Left lung (tissue), 4 donors: ENCODE measurements at regions not wholly inside any gene's neighbourhood (a gene's known extent, or its start where the extent isn't known, plus 50 kb on each side); places are given as distances from the start of the nearest gene placed in this dataset.
"Not testable (repeated sequence)": the region's sequence is repeated elsewhere in the genome, so short reads cannot be mapped to it uniquely, and the experiment has no call there.

Experiments
- ATAC-seq: fragments of 200-7000 bp; cut with Tn5 transposase; one replicate; pipeline ENCODE4 v1.9.1; 2020; ENCODE audit warnings: moderate library complexity
- DNase-seq, 4 donors: peaks; one replicate each; pipeline ENCODE4 v3.0.0-alpha.2; 2013 to 2020
- H3K27ac ChIP-seq, 2 donors: fragments of 200-600 bp; sonication (generic) in 1 of 2; one replicate each; pipeline versions ENCODE4 v1.5.0 to v1.8.0; 2020 to 2021
- H3K27me3 ChIP-seq, 2 donors: fragments of 200-600 bp; sonication (generic) in 1 of 2; one replicate each; pipeline versions ENCODE4 v1.5.0 to v1.8.0; 2020 to 2021
- H3K36me3 ChIP-seq, 2 donors: fragments of 200-600 bp; sonication (generic) in 1 of 2; one replicate each; pipeline versions ENCODE4 v1.5.0 to v1.8.0; 2020 to 2021
- H3K4me1 ChIP-seq, 2 donors: fragments of 200-600 bp; one replicate each; pipeline ENCODE4 v1.8.0; 2021
- H3K4me3 ChIP-seq, 2 donors: fragments of 200-600 bp; sonication (generic) in 1 of 2; one replicate each; pipeline versions ENCODE4 v1.5.0 to v1.8.0; 2020 to 2021; ENCODE audit warnings: mild to moderate bottlenecking in 1 of 2
- H3K9me3 ChIP-seq, 2 donors: fragments of 200-600 bp; sonication (generic) in 1 of 2; one replicate each; pipeline versions ENCODE4 v1.5.0 to v1.8.0; 2020 to 2021
- intact Hi-C, 2 donors: fragments of 100-400 bp; cut with DNase I; formaldehyde crosslinking; loops; one replicate each; pipeline versions ENCODE4 v1.11.2 to v1.14.2; 2022
- TF ChIP-seq, protein P1 (sequence below), 2 donors: fragments of 200-600 bp; sonication (generic) in 1 of 2; IDR thresholded peaks; one replicate each; pipeline versions ENCODE4 v1.5.0 to v1.8.0; 2021; ENCODE audit warnings: antibody characterized with exemption in 2 of 2
- donor health status: DM: no; HTN: yes; CAD: no.
- donor health status: DM: no; HTN: no; CAD: no.

GRCh38 chr16:29126616-29127015 is 141.8 kb downstream of the LAT start:
- ATAC-seq: no peak
- TF ChIP-seq, protein P1, sequence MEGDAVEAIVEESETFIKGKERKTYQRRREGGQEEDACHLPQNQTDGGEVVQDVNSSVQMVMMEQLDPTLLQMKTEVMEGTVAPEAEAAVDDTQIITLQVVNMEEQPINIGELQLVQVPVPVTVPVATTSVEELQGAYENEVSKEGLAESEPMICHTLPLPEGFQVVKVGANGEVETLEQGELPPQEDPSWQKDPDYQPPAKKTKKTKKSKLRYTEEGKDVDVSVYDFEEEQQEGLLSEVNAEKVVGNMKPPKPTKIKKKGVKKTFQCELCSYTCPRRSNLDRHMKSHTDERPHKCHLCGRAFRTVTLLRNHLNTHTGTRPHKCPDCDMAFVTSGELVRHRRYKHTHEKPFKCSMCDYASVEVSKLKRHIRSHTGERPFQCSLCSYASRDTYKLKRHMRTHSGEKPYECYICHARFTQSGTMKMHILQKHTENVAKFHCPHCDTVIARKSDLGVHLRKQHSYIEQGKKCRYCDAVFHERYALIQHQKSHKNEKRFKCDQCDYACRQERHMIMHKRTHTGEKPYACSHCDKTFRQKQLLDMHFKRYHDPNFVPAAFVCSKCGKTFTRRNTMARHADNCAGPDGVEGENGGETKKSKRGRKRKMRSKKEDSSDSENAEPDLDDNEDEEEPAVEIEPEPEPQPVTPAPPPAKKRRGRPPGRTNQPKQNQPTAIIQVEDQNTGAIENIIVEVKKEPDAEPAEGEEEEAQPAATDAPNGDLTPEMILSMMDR (IDR thresholded peaks at IDR 0.05): no peak
- intact Hi-C loops: no loop called here
- peak overlapping the region; percentile 26 to 78 for H3K27ac ChIP-seq
- H3K9me3 ChIP-seq: no peaks in the 10 kb centered on the region
- H3K27me3 ChIP-seq: no peaks in the 10 kb centered on the region
- peaks cover 0 to 10% of the 10 kb centered on the region in 2 donors for H3K36me3 ChIP-seq
- H3K4me1 ChIP-seq: peaks cover 5 to 33% of the 10 kb centered on the region in 2 donors
- no peak overlapping the region for H3K4me3 ChIP-seq
- no peak for DNase-seq

GRCh38 chr16:29126057-29126494 is 141.2 kb downstream of the LAT start:
- DNase-seq (peak in 2 of 4 donors; percentile 60 to 78), ATAC-seq (peak; percentile 63)
- Histone ChIP-seq H3K36me3 (peaks cover 0 to 15% of the 10 kb centered on the region in 2 donors), H3K27ac (peak overlapping the region; percentile 26 to 78), H3K4me3 (no peak overlapping the region), H3K4me1 (peaks cover 5 to 33% of the 10 kb centered on the region in 2 donors), H3K9me3 (no peaks in the 10 kb centered on the region), H3K27me3 (no peaks in the 10 kb centered on the region)
- TF ChIP-seq, protein P1 (IDR thresholded peaks at IDR 0.05): no peak
- intact Hi-C loops: no loop called here

GRCh38 chr16:29124828-29125227 is 140.0 kb downstream of the LAT start:
- no peak overlapping the region for H3K27ac ChIP-seq
- DNase-seq (no peak), ATAC-seq (no peak)
- H3K4me1 ChIP-seq: peaks cover 2 to 26% of the 10 kb centered on the region in 2 donors
- no peaks in the 10 kb centered on the region for H3K27me3 ChIP-seq
- H3K36me3 ChIP-seq: peaks cover 0 to 15% of the 10 kb centered on the region in 2 donors
- TF ChIP-seq, protein P1 (IDR thresholded peaks at IDR 0.05): no peak
- no peaks in the 10 kb centered on the region for H3K9me3 ChIP-seq
- no peak overlapping the region for H3K4me3 ChIP-seq
- intact Hi-C loops: no loop called here

DNA sequence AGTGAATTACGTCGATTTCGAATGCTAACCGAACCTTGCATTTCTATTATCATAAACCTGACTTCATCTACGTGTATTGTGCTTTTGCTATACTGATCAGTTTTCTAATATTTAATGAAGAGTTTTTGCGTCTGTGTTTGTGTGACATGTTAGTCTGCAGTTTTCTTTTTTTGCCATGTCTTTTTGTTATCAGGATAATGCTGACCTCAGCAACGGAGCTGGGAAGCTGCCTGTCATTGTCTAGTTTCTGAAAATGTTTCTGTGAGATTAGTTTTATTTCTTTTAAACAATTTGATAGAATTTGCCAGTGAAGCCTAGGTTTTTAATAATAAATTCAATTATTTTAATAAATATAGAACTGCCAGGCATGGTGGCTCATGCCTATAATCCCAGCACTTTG is 139.3 kb downstream of the LAT start:
- peaks cover 0 to 24% of the 10 kb centered on the region in 2 donors for H3K4me1 ChIP-seq
- DNase-seq, H3K27ac ChIP-seq, H3K9me3 ChIP-seq, H3K4me3 ChIP-seq, ATAC-seq, H3K27me3 ChIP-seq, intact Hi-C loops: not testable (repeated sequence)
- H3K36me3 ChIP-seq: peaks cover 0 to 15% of the 10 kb centered on the region in 2 donors

DNA sequence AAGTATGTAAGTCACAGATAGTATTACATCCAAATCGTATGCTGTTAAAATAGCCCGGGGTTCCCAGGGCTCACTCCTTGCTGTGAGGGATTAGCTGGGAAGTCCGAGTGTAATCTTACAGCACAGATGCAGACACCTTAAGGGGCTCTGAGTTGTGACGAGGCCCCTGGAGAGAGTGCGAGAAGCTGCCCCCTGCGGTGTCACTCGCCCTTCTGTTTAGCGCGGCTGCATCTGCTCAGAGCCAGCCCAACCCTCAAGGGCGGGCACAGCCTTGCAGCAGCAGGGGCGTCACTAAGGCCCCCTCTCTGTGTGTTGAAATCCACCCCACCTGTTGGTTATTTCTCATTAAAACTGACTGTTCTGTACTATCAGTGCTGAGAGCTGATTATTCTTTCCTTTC is 135.8 kb downstream of the LAT start:
- H3K27me3 ChIP-seq, H3K9me3 ChIP-seq, intact Hi-C loops, H3K4me3 ChIP-seq, ATAC-seq, DNase-seq, H3K27ac ChIP-seq: not testable (repeated sequence)
- Histone ChIP-seq H3K36me3 (peaks cover 0 to 27% of the 10 kb centered on the region in 2 donors), H3K4me1 (peaks cover 0 to 31% of the 10 kb centered on the region in 2 donors)

- Histone ChIP-seq H3K36me3 (peaks cover 0 to 35% of the 10 kb centered on the region in 2 donors), H3K4me1 (peaks cover 4 to 41% of the 10 kb centered on the region in 2 donors), H3K27ac (peak overlapping the region in 1 of 2 donors; percentile 70)
- H3K4me3 ChIP-seq, H3K27me3 ChIP-seq, H3K9me3 ChIP-seq, intact Hi-C loops, DNase-seq: not testable (repeated sequence)
- ATAC-seq: peak; percentile 5
Measured at GRCh38 chr16:29118301-29118957, 133.6 kb downstream of the LAT start.

- TF ChIP-seq, protein P1 (IDR thresholded peaks at IDR 0.05): no peak
- peak overlapping the region in 1 of 2 donors; percentile 5 for H3K27ac ChIP-seq
- DNase-seq (no peak), ATAC-seq (no peak)
- no peaks in the 10 kb centered on the region for H3K27me3 ChIP-seq
- peaks cover 4 to 41% of the 10 kb centered on the region in 2 donors for H3K4me1 ChIP-seq
- H3K36me3 ChIP-seq: peaks cover 0 to 37% of the 10 kb centered on the region in 2 donors
- intact Hi-C loops: no loop called here
- no peak overlapping the region for H3K4me3 ChIP-seq
- H3K9me3 ChIP-seq: no peaks in the 10 kb centered on the region
Measured at GRCh38 chr16:29117631-29118030, 132.8 kb downstream of the LAT start.
